Fibroblast of skin of left biceps (primary cell): ENCODE measurements at regions not wholly inside any gene's neighbourhood (a gene's known extent, or its start where the extent isn't known, plus 50 kb on each side); places are given as distances from the start of the nearest gene placed in this dataset.
"Not testable (repeated sequence)": the region's sequence is repeated elsewhere in the genome, so short reads cannot be mapped to it uniquely, and the experiment has no call there.

Experiments used
- DNase-seq, 2 experiments: peaks; one replicate each; pipeline ENCODE4 v3.0.0-alpha.2; 2013; ENCODE audit warnings: low read depth in 2 of 2

DNA sequence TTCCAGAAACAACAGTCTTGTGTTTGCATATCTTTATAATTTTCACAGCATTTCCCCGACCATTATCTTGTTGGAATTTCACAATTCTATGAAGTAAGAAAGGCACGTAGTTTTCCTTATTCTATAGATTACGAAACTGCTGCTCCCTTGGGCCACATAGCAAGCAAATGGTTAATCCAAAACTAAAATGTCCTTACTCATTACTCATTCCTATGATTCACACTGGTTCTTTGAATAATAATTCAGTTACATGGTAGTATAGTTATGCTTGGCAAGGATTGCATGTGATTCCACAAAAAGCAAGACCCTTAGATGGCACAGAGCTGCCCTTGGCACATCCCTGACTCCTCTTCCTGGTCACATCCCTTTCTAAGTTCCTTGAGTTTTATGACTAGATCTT is 51.2 kb downstream of the OR13H1 start:
- DNase-seq, result peak in 1 of 2 experiments; percentile 11

DNA sequence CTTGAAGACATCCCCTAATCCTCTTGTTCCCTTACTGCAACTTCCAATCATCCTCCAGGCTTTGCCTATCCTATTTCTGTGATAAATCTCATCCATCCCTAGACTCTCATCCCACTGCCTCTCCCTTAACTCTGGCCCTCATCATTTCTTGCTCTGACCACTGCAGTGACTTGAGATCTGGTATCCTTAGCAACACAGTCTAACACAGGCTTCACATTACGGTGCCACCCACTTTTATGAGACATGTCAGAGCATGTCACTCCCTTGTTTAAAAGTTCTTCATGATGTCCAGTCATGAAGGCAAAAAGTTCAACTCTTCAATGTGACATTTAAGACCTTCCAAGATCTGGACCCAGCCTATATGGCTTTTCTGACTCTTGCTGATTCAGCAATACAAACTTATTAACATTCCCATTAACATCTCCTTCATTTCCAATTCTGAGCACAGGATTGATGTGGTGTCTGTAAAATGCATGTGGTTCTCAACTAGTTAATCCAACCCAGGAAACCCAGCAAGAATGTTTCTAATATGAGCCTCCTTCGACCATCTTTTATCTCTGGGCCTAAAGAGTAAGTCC is 64.0 kb downstream of the OR13H1 start:
- no peak for DNase-seq

DNA sequence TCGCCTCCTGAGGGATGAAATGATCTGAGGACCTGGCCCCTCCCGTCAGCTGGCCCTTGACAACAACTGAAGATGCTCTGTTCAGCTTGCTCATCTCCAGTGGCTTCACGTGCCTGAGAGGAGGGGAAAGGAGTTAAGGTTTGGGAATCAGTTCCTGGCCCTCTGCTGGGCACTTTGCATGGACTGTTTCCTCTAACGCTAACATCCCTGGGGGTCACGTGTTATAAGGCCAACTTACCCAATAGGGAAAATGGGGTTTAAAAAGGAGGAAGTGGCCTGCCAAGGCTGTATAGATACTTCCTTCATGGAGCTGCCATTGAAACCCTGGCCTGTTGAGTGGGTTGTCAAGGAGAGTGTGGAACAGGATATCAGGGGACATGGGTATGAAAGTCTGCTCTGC is 65.6 kb downstream of the OR13H1 start:
- no peak for DNase-seq

DNA sequence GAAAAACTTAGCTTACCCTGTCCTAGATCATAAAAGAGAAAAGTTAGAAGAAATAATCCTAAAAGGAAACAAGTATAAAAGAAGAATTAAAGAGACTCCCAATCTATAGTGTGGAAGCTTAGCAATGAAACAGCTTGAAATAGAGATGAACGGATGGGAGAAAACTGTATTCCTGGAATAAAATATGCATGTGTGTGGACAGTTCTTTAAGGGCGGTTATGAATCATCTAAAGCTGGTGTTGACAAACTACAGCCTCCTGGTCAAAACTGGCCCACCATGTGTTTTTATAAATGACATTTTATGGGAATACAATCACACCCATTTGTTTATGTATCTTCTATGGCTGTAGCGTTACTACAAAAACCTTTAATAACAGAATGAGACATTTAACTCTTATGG is 69.4 kb downstream of the OR13H1 start:
- no peak for DNase-seq

DNA sequence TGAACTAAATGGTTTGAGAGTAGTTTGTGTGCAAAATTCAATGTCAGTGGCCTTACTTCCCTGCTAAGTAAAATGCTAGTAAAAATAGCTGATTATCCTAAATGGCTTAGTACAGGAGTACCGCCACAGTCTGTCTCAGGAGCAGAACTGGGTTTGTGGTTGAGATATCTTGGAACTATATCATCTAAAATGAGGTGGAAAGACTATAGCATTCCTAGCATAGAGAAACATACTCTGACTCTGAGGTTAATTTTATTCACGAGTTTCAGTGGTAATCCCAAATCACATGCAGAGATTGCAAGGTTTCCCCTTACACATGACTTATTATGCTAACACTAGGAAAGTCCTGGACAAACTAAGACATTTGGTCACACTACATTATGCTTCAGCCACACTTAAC is 70.4 kb downstream of the OR13H1 start:
- no peak for DNase-seq

DNA sequence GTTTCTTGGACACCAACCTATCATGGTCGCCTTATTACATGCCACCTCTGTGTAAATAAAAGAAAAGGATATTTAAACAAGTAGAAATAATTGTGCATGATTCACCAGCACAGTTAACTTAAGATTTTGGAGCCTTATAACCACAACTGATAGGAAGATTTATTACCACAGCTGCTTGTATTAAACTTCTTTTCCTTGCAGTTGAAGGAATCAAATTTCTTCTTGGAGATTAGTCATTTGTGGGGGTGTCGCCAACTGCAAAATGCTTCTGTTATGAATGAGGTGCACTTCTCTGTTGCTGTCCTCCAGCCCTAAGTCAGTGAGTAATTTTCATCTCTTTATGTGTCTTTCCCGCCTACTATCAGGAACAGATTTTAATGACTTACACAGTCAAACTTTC is 73.3 kb downstream of the OR13H1 start:
- DNase-seq, result peak; percentile 25 to 28

DNA sequence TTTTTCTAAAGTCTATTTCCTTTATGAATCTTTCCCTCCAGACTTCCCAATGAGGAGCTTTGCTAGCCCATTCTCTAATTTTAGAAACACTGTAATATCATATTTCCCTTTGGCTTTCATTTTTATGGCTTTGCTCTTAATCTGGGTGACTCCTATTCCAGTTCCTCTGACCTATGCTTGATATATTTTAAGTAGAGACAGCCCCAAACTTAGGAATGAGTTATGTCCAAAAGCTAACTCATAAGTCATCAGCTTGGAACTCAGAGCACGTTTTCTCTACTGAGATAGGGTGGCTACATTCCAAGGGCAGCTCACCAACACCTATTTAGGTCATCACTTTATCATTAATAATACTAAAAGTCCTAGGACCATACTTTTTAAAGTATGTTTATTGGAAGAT is 77.8 kb downstream of the OR13H1 start:
- peak in 1 of 2 experiments; percentile 7 for DNase-seq

DNA sequence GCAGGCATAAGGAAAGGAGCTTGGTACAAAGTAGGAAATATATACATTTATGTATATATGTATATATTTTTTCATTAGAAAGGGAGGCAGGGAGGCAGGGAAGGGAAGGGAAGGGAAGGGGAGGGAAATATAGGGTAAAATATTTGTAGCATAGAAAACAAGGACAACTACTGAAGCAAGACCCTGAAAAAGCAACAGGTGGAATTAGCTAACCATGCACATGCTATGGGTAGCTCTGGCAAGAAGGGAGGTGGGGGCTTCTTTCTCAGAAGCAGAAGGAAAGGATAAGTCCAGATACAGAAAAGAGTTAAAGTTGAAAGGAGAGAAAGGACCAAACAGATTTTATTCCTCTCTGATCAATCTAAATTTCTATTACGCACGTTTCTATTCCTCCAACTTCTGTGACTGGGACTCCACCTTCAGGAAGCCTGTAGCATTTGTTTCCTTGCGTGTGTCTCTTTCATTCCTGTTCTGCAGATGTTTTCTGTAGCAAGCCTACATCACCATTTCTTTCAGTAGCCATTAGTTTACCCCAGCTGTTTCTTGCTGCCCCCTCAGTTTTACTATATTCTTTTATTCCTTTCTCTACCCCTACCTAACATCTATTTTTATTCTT is 82.9 kb downstream of the OR13H1 start:
- no peak for DNase-seq

DNA sequence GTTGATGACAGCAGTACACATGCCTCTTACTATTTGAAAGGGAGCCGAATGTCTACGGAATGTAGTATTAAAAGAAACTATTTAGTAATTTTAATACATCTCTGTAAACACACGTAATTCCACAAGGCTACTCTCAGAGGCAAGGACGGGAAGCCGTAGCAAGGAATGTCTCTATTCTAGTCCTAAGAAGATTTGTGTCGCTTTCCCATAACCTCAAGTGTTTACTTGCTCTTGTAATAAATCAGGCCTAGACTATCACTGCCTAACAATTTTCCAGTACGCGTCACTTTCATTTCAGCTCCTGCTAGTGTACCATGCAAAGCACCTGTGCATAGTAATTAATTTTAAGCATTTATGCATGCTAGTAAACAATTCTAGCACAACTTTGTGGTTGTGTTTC is 86.7 kb downstream of the OR13H1 start:
- no peak for DNase-seq

DNA sequence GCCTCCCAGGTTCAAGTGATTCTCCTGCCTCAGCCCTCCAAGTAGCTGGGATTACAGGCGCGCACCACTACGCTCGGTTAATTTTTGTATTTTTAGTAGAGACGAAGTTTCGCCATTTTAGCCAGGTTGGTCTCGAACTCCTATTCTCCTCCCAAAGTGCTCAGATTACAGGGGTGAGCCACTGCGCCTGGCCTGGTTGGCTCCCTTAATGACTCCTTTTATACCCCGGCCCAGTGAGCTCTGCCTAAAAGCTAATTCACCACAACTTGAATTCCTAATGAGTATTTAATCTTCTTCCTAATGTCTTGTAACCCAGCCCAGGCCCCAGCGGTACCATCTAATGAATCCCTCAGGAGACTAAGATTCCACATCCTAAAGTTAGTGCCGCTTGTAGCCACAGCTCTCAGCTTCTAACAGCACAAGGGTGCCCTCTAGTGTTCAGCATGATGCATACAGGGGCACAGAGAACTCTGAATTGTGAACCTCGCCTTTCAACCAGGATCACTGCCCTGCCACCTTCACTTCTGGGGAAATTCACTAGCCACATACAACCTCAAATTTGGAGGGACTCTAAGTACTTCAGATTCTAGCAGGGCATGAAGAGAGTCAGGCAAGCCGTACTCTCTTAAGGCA is 89.5 kb downstream of the OR13H1 start:
- DNase-seq, result peak in 1 of 2 experiments; percentile 6

DNA sequence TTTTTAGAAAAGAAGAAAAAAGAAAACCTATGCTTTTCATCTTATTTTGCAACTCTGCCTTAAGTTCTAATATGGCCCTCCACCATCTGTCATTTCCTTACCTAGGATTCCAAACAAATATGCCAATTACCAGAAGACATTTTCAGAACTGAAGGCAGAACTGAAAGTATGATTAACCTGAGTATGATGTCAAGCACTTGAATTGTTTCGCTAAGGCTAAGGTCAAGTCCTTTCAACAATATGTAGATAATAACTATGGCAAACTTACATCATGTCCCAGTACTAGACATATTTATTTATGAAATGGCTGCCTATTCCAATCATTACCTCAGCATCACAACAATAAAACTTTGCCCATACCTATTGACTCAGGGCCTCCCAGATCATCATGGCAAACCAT is 91.0 kb downstream of the OR13H1 start:
- DNase-seq, result no peak

DNA sequence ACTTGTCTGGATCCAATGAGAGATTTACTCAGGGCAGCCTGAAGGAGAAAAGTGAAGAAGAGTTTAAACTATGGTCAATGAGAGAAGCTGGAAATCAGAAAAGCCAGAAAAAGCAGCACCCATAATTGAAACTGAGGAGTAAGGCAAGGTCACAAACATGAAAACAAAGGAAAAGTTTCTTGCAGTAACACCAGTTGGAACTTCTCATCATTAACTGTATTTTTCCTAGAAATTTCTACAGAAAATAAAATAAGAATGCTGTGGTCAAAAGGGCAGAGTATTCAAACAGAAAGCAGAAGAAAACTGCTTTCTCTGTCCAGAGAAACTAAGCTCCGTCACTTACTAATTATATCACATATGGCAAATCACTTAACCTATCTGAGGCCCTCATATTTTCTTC is 102.2 kb downstream of the OR13H1 start:
- no peak for DNase-seq

DNA sequence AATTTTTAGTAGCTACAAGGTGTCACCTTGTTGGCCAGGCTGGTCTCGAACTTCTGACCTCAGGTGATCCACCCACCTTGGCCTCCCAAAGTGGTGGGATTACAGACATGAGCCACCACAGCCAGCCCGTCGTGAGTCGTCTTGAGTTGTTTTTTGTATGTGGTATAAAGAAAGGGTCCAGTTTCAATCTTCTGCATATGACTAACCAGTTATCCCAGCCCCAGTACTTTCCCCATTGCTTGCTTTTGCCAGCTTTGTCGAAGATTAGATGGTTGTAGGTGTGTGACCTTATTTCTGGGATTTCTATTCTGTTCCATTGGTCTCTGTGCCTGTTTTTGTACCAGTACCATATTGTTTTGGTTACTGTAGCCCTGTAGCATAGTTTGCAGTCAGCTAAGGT is 105.9 kb downstream of the OR13H1 start:
- DNase-seq, result no peak

DNA sequence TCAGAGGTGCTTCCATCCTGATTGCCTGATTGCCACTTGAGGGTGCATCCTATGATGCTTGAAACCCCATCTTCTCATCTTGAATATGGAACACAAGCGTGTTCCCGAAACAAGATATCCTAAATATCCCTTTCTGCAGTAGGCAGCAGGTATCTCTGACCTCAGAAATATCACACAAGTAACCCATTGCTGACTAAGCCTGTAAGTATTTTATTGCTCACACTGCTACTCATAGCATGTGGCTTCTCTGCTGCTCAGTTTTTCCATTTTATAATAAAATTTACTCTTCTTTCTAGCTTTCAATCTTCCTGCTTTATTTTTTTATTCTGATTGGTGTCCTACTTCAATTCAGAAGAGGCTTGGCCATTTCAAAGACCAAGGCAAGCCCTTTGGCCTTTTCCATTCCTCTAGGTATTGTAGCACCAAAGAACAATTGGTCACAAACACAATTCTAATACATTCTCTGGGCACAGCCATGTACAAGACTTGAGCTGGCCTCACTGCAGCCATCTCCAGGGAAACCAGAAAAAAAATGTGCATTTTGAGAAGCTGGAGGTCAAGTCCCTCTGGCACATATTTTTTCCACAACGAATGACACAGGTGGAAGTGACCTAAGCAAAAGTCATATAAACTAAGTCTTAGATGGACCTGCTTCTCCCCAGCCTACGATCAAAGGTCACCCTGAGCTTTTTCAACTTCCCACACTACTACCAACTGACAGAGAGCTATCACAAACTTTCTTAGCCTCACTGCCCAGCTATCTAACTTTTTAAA is 107.0 kb downstream of the OR13H1 start:
- no peak for DNase-seq

DNA sequence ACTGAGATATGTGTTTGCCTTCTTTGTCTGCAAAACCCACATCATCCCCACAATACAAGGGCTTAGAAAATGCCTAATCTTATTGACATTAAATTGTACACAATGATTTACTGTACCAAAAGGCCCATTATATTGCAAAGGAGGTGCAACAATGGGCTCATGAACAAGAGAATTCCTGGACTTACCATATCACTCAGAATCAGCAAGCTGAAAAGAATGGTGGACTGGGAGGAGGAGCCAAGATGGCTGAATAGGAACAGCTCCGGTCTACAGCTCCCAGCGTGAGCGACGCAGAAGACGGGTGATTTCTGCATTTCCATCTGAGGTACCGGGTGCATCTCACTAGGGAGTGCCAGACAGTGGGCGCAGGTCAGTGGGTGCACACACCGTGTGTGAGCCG is 119.9 kb downstream of the OR13H1 start:
- DNase-seq, result not testable (repeated sequence)

DNA sequence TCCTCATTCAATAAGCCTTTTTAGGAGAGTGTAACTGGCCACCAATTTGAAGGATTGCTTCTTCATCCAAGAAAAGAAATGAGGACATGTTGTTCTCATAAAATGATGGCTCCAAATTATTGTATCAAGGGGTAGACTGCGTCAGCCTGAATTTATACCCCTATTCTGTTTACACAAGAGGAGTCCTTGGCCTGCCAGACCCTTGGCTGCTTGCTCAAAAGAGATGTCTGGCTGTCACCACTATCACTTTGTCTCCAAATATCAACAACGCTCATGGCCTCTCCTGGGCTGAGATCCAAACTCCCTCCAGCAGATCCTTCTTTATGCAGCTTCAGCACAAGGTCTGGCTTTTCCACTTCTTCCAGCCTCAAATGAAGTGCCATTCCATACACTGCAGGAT is 127.9 kb downstream of the OR13H1 start:
- no peak for DNase-seq

DNA sequence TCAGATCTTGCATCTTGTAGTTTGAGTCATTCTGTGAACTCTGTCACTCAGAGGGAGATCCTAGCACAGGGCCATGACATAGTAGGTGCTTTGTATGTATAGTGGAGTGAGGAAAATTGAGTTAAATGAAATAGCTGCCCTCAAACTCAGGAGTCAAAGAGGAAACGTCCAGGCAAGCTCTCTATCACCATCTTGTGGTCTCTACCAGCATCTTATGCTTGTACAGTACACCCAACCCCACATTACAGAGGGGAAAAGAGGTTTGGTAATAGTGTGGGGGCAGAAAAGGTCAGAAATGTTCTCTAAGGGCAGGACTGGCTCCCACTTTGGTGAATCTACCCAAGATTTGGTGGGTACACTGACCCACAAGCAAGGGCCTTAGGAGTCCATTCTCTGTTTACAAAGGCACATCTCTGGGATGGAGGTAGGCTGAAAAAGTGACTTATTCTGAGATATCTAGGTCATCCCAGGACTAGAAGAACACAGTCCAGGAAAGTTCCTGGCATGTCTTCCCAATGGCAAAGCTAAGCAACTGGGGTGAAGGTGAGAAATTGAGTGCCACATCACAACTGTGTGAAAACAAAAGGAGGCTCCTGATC is 131.8 kb downstream of the OR13H1 start:
- DNase-seq, result no peak

DNA sequence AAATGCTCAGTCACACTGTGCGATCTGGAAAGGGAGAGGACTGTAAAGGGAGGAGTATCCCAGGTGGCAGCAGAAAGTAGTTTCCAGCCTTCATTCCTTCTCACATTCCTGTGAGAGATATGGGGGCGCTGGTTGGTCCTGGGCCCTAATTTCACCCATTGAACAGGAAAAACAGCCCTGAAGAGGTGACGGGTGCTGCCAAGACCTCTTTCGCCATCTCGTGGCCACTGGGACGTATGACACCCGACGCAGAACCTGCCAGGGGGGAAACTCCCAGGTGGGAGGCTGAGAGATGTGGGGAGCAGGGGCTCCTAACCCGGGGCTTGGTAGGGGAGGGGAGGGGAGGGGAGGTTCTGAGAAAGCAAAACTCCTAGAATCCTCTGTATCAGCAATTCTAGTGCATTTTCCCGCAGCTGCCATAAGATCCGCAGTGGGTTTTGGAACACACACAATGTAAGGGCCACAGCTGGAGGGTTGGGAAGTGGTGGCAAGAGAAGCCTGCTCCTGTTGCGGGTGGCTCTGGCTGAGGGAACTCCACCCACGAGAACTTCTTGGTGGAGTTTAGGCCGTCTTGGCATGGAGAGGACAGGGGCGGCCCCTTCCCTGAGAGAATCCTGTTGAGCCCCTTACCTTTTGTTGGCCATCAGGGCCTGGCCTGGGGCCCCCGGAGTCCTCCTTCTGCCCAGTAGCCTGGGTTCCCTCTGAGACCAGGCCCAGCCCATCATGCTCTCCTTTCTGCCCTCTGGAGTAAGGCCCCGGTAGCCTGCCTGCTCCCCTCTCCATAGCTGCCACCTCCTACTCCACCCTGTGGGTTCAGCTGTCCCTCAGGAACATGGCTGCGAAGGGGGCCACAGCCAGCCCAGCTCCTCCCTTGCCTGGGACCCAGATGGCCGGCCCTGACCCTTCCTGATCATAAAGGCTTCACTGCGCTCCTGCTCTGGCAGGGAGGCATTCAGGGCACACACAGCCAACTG is 134.1 kb downstream of the OR13H1 start:
- DNase-seq, result no peak

DNA sequence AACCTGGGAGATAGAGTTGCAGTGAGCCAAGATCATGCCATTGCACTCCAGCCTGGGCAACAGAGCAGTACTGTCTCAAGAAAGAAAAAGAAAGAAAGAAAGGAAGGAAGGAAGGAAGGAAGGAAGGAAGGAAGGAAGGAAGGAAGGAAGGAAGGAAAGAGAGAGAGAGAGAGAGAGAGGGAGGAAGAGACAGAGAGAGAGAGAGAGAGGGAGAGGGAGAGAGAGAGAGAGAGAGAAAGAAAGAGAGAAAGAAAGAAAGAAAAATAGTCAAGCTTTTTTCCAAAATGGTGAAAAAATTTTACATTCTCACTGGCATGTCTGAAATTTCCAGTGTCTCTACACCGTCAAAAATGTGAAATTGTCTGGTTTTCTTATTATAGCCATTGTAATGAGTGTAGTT is 138.9 kb downstream of the OR13H1 start:
- DNase-seq, result not testable (repeated sequence)

DNA sequence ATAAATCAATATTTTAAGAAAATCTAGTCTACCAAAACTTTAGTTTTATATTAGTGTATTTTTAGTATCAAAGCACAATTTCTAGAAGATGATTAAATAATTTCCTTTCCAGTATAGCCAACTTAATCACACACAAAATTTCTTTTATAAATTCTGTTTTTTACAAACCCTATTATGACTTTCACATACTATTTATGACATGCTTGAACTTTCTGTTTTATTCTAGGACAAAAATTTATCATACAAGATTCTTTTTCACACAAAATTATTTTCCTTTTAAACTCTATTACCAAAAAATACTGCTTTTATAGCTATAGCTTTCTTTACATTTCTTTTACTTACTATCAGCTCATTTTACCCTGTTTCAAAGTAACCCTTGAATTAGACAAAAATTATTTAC is 149.5 kb downstream of the OR13H1 start:
- no peak for DNase-seq

DNA sequence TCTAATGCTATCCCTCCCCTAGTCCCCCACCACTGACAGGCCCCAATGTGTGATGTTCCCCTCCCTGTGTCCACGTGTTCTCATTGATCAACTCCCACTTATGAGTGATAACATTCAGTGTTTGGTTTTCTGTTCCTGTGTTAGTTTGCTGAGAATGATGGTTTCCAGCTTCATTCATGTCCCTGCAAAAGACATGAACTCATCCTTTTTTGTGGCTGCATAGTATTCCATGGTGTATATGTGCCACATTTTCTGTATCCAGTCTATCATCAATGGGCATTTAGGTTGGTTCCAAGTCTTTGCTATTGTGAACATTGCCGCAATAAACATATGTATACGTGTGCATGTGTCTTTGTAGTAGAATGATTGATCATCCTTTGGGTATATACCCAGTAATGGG is 153.1 kb downstream of the OR13H1 start:
- not testable (repeated sequence) for DNase-seq
